ENCODE measurements at regions not wholly inside any gene's neighbourhood (a gene's known extent, or its start where the extent isn't known, plus 50 kb on each side); places are given as distances from the start of the nearest gene placed in this dataset.

DNA sequence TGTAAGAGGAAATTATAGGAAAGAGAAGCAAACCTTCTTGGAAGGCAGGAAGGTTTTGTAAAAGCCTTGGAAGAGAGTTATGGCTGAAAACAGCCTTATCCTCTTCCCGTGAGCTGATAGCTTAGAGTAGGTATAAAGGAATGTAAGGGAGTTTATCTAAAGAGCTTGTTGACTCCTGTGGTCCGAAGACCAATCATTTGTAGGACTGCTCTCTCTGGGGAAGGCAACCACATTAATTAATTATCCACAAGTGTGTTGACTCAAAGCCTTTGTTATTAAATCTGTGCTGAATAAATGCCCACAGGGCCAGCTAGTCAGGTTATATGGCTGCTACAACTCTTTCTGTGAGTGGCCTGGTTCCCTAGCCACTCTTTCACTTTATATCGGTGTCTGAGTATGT is 452.1 kb upstream of the RASGRP1 start:
- H3K9me3 ChIP-seq (ENCODE audit: control insufficient read depth, insufficient read depth, low read length) = no peaks in the 10 kb centered on the region
- no peaks in the 10 kb centered on the region for H3K4me1 ChIP-seq (ENCODE audit: control insufficient read depth, low read length)
- no peak overlapping the region for H3K4me3 ChIP-seq (ENCODE audit: low read length)
- no peaks in the 10 kb centered on the region for H3F3A ChIP-seq (ENCODE audit: control insufficient read depth, insufficient read depth)
- H3K79me2 ChIP-seq (ENCODE audit: control insufficient read depth, low read length) = no peaks in the 10 kb centered on the region
- H3K27ac ChIP-seq (ENCODE audit: low read depth, low read length) = no peak overlapping the region
- H3K36me3 ChIP-seq (ENCODE audit: control insufficient read depth, low read length) = no peaks in the 10 kb centered on the region
- no peaks in the 10 kb centered on the region for H3K27me3 ChIP-seq (ENCODE audit: control insufficient read depth, low read length)
- no peak for TF ChIP-seq EZH2phosphoT487 (IDR thresholded peaks at IDR 0.05; ENCODE audit: borderline replicate concordance, low read length)
- TF ChIP-seq, protein P1, sequence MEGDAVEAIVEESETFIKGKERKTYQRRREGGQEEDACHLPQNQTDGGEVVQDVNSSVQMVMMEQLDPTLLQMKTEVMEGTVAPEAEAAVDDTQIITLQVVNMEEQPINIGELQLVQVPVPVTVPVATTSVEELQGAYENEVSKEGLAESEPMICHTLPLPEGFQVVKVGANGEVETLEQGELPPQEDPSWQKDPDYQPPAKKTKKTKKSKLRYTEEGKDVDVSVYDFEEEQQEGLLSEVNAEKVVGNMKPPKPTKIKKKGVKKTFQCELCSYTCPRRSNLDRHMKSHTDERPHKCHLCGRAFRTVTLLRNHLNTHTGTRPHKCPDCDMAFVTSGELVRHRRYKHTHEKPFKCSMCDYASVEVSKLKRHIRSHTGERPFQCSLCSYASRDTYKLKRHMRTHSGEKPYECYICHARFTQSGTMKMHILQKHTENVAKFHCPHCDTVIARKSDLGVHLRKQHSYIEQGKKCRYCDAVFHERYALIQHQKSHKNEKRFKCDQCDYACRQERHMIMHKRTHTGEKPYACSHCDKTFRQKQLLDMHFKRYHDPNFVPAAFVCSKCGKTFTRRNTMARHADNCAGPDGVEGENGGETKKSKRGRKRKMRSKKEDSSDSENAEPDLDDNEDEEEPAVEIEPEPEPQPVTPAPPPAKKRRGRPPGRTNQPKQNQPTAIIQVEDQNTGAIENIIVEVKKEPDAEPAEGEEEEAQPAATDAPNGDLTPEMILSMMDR (IDR thresholded peaks at IDR 0.05; ENCODE audit: low read depth, low read length, poor library complexity, severe bottlenecking) = no peak
- no peaks in the 10 kb centered on the region for H4K20me1 ChIP-seq (ENCODE audit: control insufficient read depth, insufficient read depth, low read depth, low read length)
- H3K9me2 ChIP-seq (replicated peaks; ENCODE audit: control insufficient read depth, low read length) = no peaks in the 10 kb centered on the region
- H3K4me2 ChIP-seq (ENCODE audit: low read length) = no peak overlapping the region

DNA sequence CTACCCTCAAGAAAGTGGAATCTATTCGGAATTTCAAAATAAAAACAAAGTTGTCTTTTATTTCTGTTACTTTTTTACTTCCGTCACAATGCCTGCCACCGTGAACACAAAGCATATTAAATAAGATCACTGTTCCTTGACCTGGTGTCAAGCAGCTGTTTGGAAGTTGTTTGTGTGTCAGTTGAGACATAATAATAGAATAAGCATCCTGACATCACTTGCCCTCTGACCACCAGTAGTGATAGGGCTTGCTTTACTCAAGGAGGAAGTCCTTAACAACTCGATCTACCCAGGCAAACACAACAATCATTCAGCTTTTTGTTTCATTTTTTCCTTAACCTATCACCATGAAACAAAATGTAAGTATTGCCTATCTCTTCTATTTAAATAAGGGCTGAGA is 454.4 kb upstream of the RASGRP1 start:
- Histone ChIP-seq H3K36me3 (ENCODE audit: control insufficient read depth, low read length) (no peaks in the 10 kb centered on the region), H3K4me2 (ENCODE audit: low read length) (no peak overlapping the region)

DNA sequence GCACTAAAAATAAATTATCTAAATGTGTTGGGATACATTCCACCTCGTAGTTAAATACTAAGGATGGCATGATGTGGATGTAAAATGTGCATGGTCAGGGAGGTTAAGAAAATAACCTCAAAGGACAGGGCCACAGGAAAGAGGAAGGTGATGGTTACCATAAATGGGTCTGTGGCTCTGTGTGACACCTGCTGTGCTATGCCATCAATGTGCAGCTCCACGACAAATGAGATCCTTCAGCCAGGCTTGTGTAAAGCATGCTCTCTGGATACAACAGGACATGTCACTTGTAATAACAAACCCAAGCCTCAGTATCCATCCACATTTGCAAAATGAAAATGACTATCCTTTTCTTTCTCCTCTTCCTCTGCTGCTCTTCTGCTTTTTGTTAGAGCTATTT is 456.7 kb upstream of the RASGRP1 start:
- no peak overlapping the region for H3K4me2 ChIP-seq (ENCODE audit: low read length)
- no peak overlapping the region for H3K27ac ChIP-seq (ENCODE audit: low read depth, low read length)

More for the DNA sequence above, 454.4 kb upstream of the RASGRP1 start:
- no peaks in the 10 kb centered on the region for H3F3A ChIP-seq (ENCODE audit: control insufficient read depth, insufficient read depth)
- no peaks in the 10 kb centered on the region for H4K20me1 ChIP-seq (ENCODE audit: control insufficient read depth, insufficient read depth, low read depth, low read length)
- H3K27ac ChIP-seq (ENCODE audit: low read depth, low read length) = no peak overlapping the region
- H3K9me3 ChIP-seq (ENCODE audit: control insufficient read depth, insufficient read depth, low read length) = no peaks in the 10 kb centered on the region
- no peaks in the 10 kb centered on the region for H3K27me3 ChIP-seq (ENCODE audit: control insufficient read depth, low read length)
- TF ChIP-seq EZH2phosphoT487 (IDR thresholded peaks at IDR 0.05; ENCODE audit: borderline replicate concordance, low read length) = no peak
- TF ChIP-seq, protein P1 (IDR thresholded peaks at IDR 0.05; ENCODE audit: low read depth, low read length, poor library complexity, severe bottlenecking) = no peak
- H3K4me1 ChIP-seq (ENCODE audit: control insufficient read depth, low read length) = no peaks in the 10 kb centered on the region
- H3K9me2 ChIP-seq (replicated peaks; ENCODE audit: control insufficient read depth, low read length) = no peaks in the 10 kb centered on the region
- no peak overlapping the region for H3K4me3 ChIP-seq (ENCODE audit: low read length)
- no peaks in the 10 kb centered on the region for H3K79me2 ChIP-seq (ENCODE audit: control insufficient read depth, low read length)

More for the DNA sequence above, 456.7 kb upstream of the RASGRP1 start:
- Histone ChIP-seq H3K9me3 (ENCODE audit: control insufficient read depth, insufficient read depth, low read length) (no peaks in the 10 kb centered on the region), H3K27me3 (ENCODE audit: control insufficient read depth, low read length) (no peaks in the 10 kb centered on the region), H3K9me2 (replicated peaks; ENCODE audit: control insufficient read depth, low read length) (no peaks in the 10 kb centered on the region), H3K79me2 (ENCODE audit: control insufficient read depth, low read length) (no peaks in the 10 kb centered on the region), H3K4me1 (ENCODE audit: control insufficient read depth, low read length) (no peaks in the 10 kb centered on the region), H4K20me1 (ENCODE audit: control insufficient read depth, insufficient read depth, low read depth, low read length) (no peaks in the 10 kb centered on the region), H3K36me3 (ENCODE audit: control insufficient read depth, low read length) (no peaks in the 10 kb centered on the region), H3F3A (ENCODE audit: control insufficient read depth, insufficient read depth) (no peaks in the 10 kb centered on the region), H3K4me3 (ENCODE audit: low read length) (no peak overlapping the region)
- no peak for TF ChIP-seq EZH2phosphoT487 (IDR thresholded peaks at IDR 0.05; ENCODE audit: borderline replicate concordance, low read length)
- TF ChIP-seq, protein P1 (IDR thresholded peaks at IDR 0.05; ENCODE audit: low read depth, low read length, poor library complexity, severe bottlenecking) = no peak
